ENCODE measurements at regions not wholly inside any gene's neighbourhood (a gene's known extent, or its start where the extent isn't known, plus 50 kb on each side); places are given as distances from the start of the nearest gene placed in this dataset.
A peak's percentile ranks its signal among the peaks of the same experiment; 100 is the strongest.

DNA sequence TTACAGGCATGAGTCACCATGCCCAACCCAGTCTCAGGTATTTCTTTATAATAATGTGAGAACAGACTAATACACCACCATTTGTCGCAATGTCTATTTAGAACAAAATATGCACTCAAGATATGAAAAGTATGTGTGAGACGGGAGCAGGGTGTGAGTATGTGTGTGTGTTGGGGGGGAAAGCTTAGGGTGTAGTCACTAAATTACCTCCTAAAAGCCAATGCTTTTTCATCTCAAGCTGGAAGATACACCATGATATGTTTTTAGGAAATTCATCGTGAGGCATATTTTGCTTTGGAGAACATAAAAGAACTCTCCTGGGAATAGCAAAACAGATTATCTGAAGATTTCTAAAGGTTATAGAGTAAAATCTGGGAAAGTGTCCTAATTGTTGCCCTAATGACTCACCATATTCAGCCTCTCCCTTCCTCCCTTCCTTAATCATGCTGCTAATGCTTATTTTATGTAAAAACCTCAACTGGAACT, 262.7 kb downstream of the PDHA2 start:
- Histone ChIP-seq H3K79me2 (ENCODE audit: control insufficient read depth, insufficient read depth, low read length) (no peaks in the 10 kb centered on the region), H4K20me1 (ENCODE audit: control insufficient read depth, extremely low read depth, insufficient read depth, low read length) (no peaks in the 10 kb centered on the region), H2AFZ (ENCODE audit: control insufficient read depth, low read length) (no peak overlapping the region), H3K36me3 (ENCODE audit: control insufficient read depth in 2 of 2, extremely low read depth in 1 of 2, insufficient read depth in 2 of 2, low read length in 2 of 2) (no peaks in the 10 kb centered on the region), H3K4me1 (ENCODE audit: control insufficient read depth, extremely low read depth, insufficient read depth, low read length) (no peaks in the 10 kb centered on the region), H3K27me3 (ENCODE audit: control insufficient read depth, extremely low read depth, insufficient read depth, low read length) (no peaks in the 10 kb centered on the region), H3K9ac (ENCODE audit: control insufficient read depth, extremely low read depth, insufficient read depth, low read length) (no peak overlapping the region), H3K9me3 (ENCODE audit: control insufficient read depth, low read depth, low read length) (no peaks in the 10 kb centered on the region), H3K27ac (ENCODE audit: control insufficient read depth, insufficient read depth, low read length) (peak overlapping the region; percentile 49), H3K4me3 (ENCODE audit: control insufficient read depth in 2 of 3, extremely low read depth in 1 of 3, insufficient read depth in 2 of 3, low read depth in 1 of 3, low read length in 3 of 3) (no peak overlapping the region), H3K9me1 (ENCODE audit: control insufficient read depth, extremely low read depth, insufficient read depth, low read length) (no peaks in the 10 kb centered on the region), H3K4me2 (ENCODE audit: control insufficient read depth, extremely low read depth, insufficient read depth, low read depth, low read length) (no peak overlapping the region)
- dilution Hi-C loops (cut with MboI; ENCODE audit: extremely low pct_ligation_motif_present, low sequenced_read_pairs), result no loop called here
- no peak for FAIRE-seq
- TF ChIP-seq, protein P1, sequence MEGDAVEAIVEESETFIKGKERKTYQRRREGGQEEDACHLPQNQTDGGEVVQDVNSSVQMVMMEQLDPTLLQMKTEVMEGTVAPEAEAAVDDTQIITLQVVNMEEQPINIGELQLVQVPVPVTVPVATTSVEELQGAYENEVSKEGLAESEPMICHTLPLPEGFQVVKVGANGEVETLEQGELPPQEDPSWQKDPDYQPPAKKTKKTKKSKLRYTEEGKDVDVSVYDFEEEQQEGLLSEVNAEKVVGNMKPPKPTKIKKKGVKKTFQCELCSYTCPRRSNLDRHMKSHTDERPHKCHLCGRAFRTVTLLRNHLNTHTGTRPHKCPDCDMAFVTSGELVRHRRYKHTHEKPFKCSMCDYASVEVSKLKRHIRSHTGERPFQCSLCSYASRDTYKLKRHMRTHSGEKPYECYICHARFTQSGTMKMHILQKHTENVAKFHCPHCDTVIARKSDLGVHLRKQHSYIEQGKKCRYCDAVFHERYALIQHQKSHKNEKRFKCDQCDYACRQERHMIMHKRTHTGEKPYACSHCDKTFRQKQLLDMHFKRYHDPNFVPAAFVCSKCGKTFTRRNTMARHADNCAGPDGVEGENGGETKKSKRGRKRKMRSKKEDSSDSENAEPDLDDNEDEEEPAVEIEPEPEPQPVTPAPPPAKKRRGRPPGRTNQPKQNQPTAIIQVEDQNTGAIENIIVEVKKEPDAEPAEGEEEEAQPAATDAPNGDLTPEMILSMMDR (optimal IDR thresholded peaks at IDR 0.05 in 1 of 3, IDR thresholded peaks at IDR 0.05 in 1 of 3, conservative IDR thresholded peaks at IDR 0.05 in 1 of 3; ENCODE audit: extremely low read depth in 1 of 3, insufficient read depth in 2 of 3, low read length in 3 of 3), result no peak
- TF ChIP-seq EZH2 (IDR thresholded peaks at IDR 0.05; ENCODE audit: low read length), result no peak
- no peak for DNase-seq (ENCODE audit: low read depth, low spot score)

DNA sequence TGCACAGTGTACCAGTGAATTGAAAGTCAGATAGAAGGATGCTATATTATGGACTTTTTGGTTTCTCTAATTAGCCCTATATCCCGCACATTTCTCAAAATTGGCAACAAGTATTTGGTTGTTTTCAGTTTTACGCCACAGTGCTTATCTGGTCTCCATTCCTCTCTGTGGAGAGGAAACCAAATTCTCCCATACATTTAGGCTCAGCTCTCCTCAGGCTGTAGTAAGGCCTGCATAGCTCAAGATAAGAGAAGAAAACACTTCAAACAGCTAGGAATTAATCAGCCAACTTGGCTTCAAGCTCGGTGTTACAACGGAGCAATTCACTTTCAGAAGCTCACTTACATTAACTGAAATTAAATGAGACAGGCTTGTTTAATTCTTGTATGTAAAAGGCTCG, 263.2 kb downstream of the PDHA2 start:
- Histone ChIP-seq H3K9me3 (ENCODE audit: control insufficient read depth, low read depth, low read length) (no peaks in the 10 kb centered on the region), H4K20me1 (ENCODE audit: control insufficient read depth, extremely low read depth, insufficient read depth, low read length) (no peaks in the 10 kb centered on the region), H2AFZ (ENCODE audit: control insufficient read depth, low read length) (no peak overlapping the region), H3K9ac (ENCODE audit: control insufficient read depth, extremely low read depth, insufficient read depth, low read length) (no peak overlapping the region), H3K79me2 (ENCODE audit: control insufficient read depth, insufficient read depth, low read length) (no peaks in the 10 kb centered on the region), H3K4me1 (ENCODE audit: control insufficient read depth, extremely low read depth, insufficient read depth, low read length) (no peaks in the 10 kb centered on the region), H3K9me1 (ENCODE audit: control insufficient read depth, extremely low read depth, insufficient read depth, low read length) (no peaks in the 10 kb centered on the region), H3K27me3 (ENCODE audit: control insufficient read depth, extremely low read depth, insufficient read depth, low read length) (no peaks in the 10 kb centered on the region), H3K4me2 (ENCODE audit: control insufficient read depth, extremely low read depth, insufficient read depth, low read depth, low read length) (no peak overlapping the region), H3K36me3 (ENCODE audit: control insufficient read depth in 2 of 2, extremely low read depth in 1 of 2, insufficient read depth in 2 of 2, low read length in 2 of 2) (no peaks in the 10 kb centered on the region), H3K4me3 (ENCODE audit: control insufficient read depth in 2 of 3, extremely low read depth in 1 of 3, insufficient read depth in 2 of 3, low read depth in 1 of 3, low read length in 3 of 3) (no peak overlapping the region), H3K27ac (ENCODE audit: control insufficient read depth, insufficient read depth, low read length) (no peak overlapping the region)
- dilution Hi-C loops (cut with MboI; ENCODE audit: extremely low pct_ligation_motif_present, low sequenced_read_pairs), result no loop called here
- FAIRE-seq (peak; percentile 23), DNase-seq (ENCODE audit: low read depth, low spot score) (no peak)
- TF ChIP-seq, protein P1 (optimal IDR thresholded peaks at IDR 0.05 in 1 of 3, IDR thresholded peaks at IDR 0.05 in 1 of 3, conservative IDR thresholded peaks at IDR 0.05 in 1 of 3; ENCODE audit: extremely low read depth in 1 of 3, insufficient read depth in 2 of 3, low read length in 3 of 3), result no peak
- TF ChIP-seq EZH2 (IDR thresholded peaks at IDR 0.05; ENCODE audit: low read length), result no peak

Measured in keratinocyte (primary cell).